ENCODE measurements at regions not wholly inside any gene's neighbourhood (a gene's known extent, or its start where the extent isn't known, plus 50 kb on each side); places are given as distances from the start of the nearest gene placed in this dataset.

- H3K9me3 ChIP-seq (ENCODE audit: low read length), result no peaks in the 10 kb centered on the region
- H3K4me3 ChIP-seq (ENCODE audit: low read length), result no peak overlapping the region
- no peaks in the 10 kb centered on the region for H3F3A ChIP-seq (ENCODE audit: insufficient read depth, low read length, poor library complexity, severe bottlenecking)
- no peaks in the 10 kb centered on the region for H3K27me3 ChIP-seq (ENCODE audit: insufficient read depth, low read depth, low read length)
- TF ChIP-seq MXI1 (conservative IDR thresholded peaks at IDR 0.05; ENCODE audit: poor library complexity, severe bottlenecking), result no peak
- no peak for TF ChIP-seq REST (IDR thresholded peaks at IDR 0.05; ENCODE audit: borderline replicate concordance)
- TF ChIP-seq POLR2AphosphoS5 (IDR thresholded peaks at IDR 0.05), result no peak
- no peak for TF ChIP-seq EZH2 (IDR thresholded peaks at IDR 0.05; ENCODE audit: borderline replicate concordance, insufficient read depth, low read length, poor library complexity, severe bottlenecking)
- no peak for TF ChIP-seq CTCF (IDR thresholded peaks at IDR 0.05; ENCODE audit: poor library complexity, severe bottlenecking)
- TF ChIP-seq TAF1 (IDR thresholded peaks at IDR 0.05; ENCODE audit: low read depth), result no peak
- H3K79me2 ChIP-seq (replicated peaks; ENCODE audit: insufficient read depth, low read length), result no peaks in the 10 kb centered on the region
- no peaks in the 10 kb centered on the region for H3K9me2 ChIP-seq (ENCODE audit: insufficient read depth, low read length)
- H3K27ac ChIP-seq (ENCODE audit: low read length), result no peak overlapping the region
- no peaks in the 10 kb centered on the region for H4K20me1 ChIP-seq (ENCODE audit: insufficient read depth)
- no peak overlapping the region for H3K4me2 ChIP-seq (ENCODE audit: low read length)
- H2AFZ ChIP-seq (ENCODE audit: low read depth, low read length), result no peak overlapping the region
- H3K36me3 ChIP-seq (ENCODE audit: insufficient read depth, low read length), result no peaks in the 10 kb centered on the region
- no peak overlapping the region for H3K9ac ChIP-seq (ENCODE audit: low read length)
Measured at GRCh38 chr12:93042684-93043083, 113.6 kb upstream of the EEA1 start.

GRCh38 chr12:93043192-93043876, 114.2 kb upstream of the EEA1 start:
- H4K20me1 ChIP-seq (ENCODE audit: insufficient read depth), result no peaks in the 10 kb centered on the region
- H3K27ac ChIP-seq (ENCODE audit: low read length), result no peak overlapping the region
- no peak overlapping the region for H3K4me2 ChIP-seq (ENCODE audit: low read length)
- no peaks in the 10 kb centered on the region for H3F3A ChIP-seq (ENCODE audit: insufficient read depth, low read length, poor library complexity, severe bottlenecking)
- H3K9me3 ChIP-seq (ENCODE audit: low read length), result no peaks in the 10 kb centered on the region
- H3K36me3 ChIP-seq (ENCODE audit: insufficient read depth, low read length), result no peaks in the 10 kb centered on the region
- H3K27me3 ChIP-seq (ENCODE audit: insufficient read depth, low read depth, low read length), result no peaks in the 10 kb centered on the region
- H3K4me3 ChIP-seq (ENCODE audit: low read length), result no peak overlapping the region
- H3K79me2 ChIP-seq (replicated peaks; ENCODE audit: insufficient read depth, low read length), result no peaks in the 10 kb centered on the region
- H3K9ac ChIP-seq (ENCODE audit: low read length), result no peak overlapping the region
- no peak for TF ChIP-seq EP300 (conservative IDR thresholded peaks at IDR 0.05; ENCODE audit: poor library complexity, severe bottlenecking)
- TF ChIP-seq TAF1 (IDR thresholded peaks at IDR 0.05; ENCODE audit: low read depth), result no peak
- no peak for TF ChIP-seq POLR2AphosphoS5 (IDR thresholded peaks at IDR 0.05)
- no peak for TF ChIP-seq RAD21 (conservative IDR thresholded peaks at IDR 0.05)
- TF ChIP-seq REST (IDR thresholded peaks at IDR 0.05; ENCODE audit: borderline replicate concordance), result no peak
- no peak for TF ChIP-seq CTCF (IDR thresholded peaks at IDR 0.05; ENCODE audit: poor library complexity, severe bottlenecking)
- no peak for TF ChIP-seq EZH2 (IDR thresholded peaks at IDR 0.05; ENCODE audit: borderline replicate concordance, insufficient read depth, low read length, poor library complexity, severe bottlenecking)
- no peak for TF ChIP-seq SMC3 (conservative IDR thresholded peaks at IDR 0.05; ENCODE audit: poor library complexity)
- no peak for TF ChIP-seq MXI1 (conservative IDR thresholded peaks at IDR 0.05; ENCODE audit: poor library complexity, severe bottlenecking)
- H2AFZ ChIP-seq (ENCODE audit: low read depth, low read length), result no peak overlapping the region
- H3K9me2 ChIP-seq (ENCODE audit: insufficient read depth, low read length), result no peaks in the 10 kb centered on the region

Measured in neural cell (in vitro differentiated cells).